Heart left ventricle (tissue), 13 donors: ENCODE measurements at regions not wholly inside any gene's neighbourhood (a gene's known extent, or its start where the extent isn't known, plus 50 kb on each side); places are given as distances from the start of the nearest gene placed in this dataset.

Experiments
- POLR2A ChIP-seq, 2 donors: fragments of 450-650 bp; IDR thresholded peaks; one replicate each; pipeline ENCODE4 v1.6.1; 2017; ENCODE audit warnings: antibody characterized with exemption in 2 of 2, mild to moderate bottlenecking in 2 of 2, moderate library complexity in 2 of 2
- TF ChIP-seq, protein P1 (sequence below), 12 donors: fragments of 200-600 bp; sonication (generic) in 4 of 12; IDR thresholded peaks; one replicate each; pipeline versions ENCODE4 v1.5.0 to v1.8.0; 2018 to 2022; ENCODE audit warnings: antibody characterized with exemption in 12 of 12, mild to moderate bottlenecking in 5 of 12
- donor health status: ischemic (EF 13 %, LVEDD 7.1; RV severe dilation, severe dysfunction).
- donor health status: DM: no; HTN: yes; CAD: no.
- donor health status: DM: no; HTN: no; CAD: no.
- donor health status: ischemic (EF 25% LVEDD 6.9; RV normal size, moderate dysfunction).
- donor health status: ischemic (EF 25% LVEDD 5.7; RV mildly dilated, moderate dysfunction).
- donor health status: ischemic (EF 35%, LVEDD 5.7; RV mildly dilated, moderate dysfunction).
- donor health status: nonischemic (EF 11% LVEDD 7.7; RV severe dilation, severe dysfunction).
- donor health status: DM: yes; HTN: yes; CAD: no.
- donor health status: PGD.
- donor health status: ischemic (EF 29% LVEDD 5.4; RV normal size, mild dysfunction).
- donor health status: nonischemic (EF 23%, LVEDD 6.1; RV moderate dilation, normal function).

DNA sequence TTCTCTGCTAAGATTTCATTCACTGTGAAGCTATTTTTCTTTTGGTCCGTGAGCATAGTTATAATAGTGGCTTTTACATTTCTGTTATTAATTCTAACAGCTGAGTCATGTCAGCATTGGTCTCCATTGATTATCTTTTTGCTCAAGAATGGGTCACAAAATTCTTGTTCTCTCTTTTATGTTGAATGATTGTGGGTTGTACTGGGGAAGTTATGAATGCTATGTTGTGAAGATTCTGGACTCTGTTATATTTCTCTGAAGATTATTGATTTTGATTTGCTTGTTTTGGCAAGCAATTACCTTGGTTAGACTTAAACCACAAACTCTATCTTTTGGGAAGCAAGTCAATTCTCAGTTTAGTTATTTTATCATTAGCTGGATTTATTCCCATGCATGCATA, 98.8 kb downstream of the IRX5 start:
- TF ChIP-seq, protein P1, sequence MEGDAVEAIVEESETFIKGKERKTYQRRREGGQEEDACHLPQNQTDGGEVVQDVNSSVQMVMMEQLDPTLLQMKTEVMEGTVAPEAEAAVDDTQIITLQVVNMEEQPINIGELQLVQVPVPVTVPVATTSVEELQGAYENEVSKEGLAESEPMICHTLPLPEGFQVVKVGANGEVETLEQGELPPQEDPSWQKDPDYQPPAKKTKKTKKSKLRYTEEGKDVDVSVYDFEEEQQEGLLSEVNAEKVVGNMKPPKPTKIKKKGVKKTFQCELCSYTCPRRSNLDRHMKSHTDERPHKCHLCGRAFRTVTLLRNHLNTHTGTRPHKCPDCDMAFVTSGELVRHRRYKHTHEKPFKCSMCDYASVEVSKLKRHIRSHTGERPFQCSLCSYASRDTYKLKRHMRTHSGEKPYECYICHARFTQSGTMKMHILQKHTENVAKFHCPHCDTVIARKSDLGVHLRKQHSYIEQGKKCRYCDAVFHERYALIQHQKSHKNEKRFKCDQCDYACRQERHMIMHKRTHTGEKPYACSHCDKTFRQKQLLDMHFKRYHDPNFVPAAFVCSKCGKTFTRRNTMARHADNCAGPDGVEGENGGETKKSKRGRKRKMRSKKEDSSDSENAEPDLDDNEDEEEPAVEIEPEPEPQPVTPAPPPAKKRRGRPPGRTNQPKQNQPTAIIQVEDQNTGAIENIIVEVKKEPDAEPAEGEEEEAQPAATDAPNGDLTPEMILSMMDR (IDR thresholded peaks at IDR 0.05), result no peak
- TF ChIP-seq POLR2A (IDR thresholded peaks at IDR 0.05), result no peak
